CD8-positive, alpha-beta memory T cell (primary cell): ENCODE measurements at regions not wholly inside any gene's neighbourhood (a gene's known extent, or its start where the extent isn't known, plus 50 kb on each side); places are given as distances from the start of the nearest gene placed in this dataset.

Experiments used
- CTCF ChIA-PET: fragments of 350-600 bp; sonication (Branson Sonifier 250); formaldehyde crosslinking; loops from one replicate; lab custom pipeline; 2021; ENCODE audit warnings: antibody characterized with exemption; lab: Charles Lee
- POLR2A ChIA-PET: fragments of 350-600 bp; sonication (Branson Sonifier 250); formaldehyde crosslinking; loops from one replicate; lab custom pipeline; 2021; ENCODE audit warnings: antibody characterized with exemption; lab: Charles Lee
- DNase-seq, 5 donors: peaks; one replicate each; pipeline versions ENCODE4 v3.0.0 to v3.0.0-alpha.2; 2020 to 2022; ENCODE audit warnings: mixed read lengths in 1 of 5
- H3K27ac ChIP-seq: one replicate; pipeline ENCODE4 v1.7.0; 2013; ENCODE audit warnings: low read depth, mild to moderate bottlenecking, low read length, moderate library complexity
- H3K27me3 ChIP-seq: 2 replicates; pipeline ENCODE4 v1.7.0; 2013; ENCODE audit warnings: low read length, mild to moderate bottlenecking; ENCODE audit not compliant: insufficient read depth, poor library complexity, severe bottlenecking
- H3K36me3 ChIP-seq: 2 replicates; pipeline ENCODE4 v1.7.0; 2013; ENCODE audit warnings: mild to moderate bottlenecking, low read length, moderate library complexity; ENCODE audit not compliant: insufficient read depth
- H3K4me1 ChIP-seq: 2 replicates; pipeline ENCODE4 v1.7.0; 2013; ENCODE audit warnings: mild to moderate bottlenecking, low read length, moderate library complexity; ENCODE audit not compliant: insufficient read depth
- H3K4me3 ChIP-seq: 2 replicates; pipeline ENCODE4 v1.7.0; 2013; ENCODE audit warnings: mild to moderate bottlenecking, low read length
- H3K9me3 ChIP-seq: 2 replicates; pipeline ENCODE4 v1.7.0; 2013; ENCODE audit warnings: mild to moderate bottlenecking, low read length
- H3K27ac Mint-ChIP-seq, 8 donors: one replicate each; pipeline ENCODE4 v1.8.0; 2020 to 2021; ENCODE audit warnings: mixed read lengths in 8 of 8, mild to moderate bottlenecking in 6 of 8, inconsistent platforms in 3 of 8, moderate library complexity in 3 of 8
- H3K27me3 Mint-ChIP-seq, 2 donors: one replicate each; pipeline ENCODE4 v1.8.0; 2020 to 2021; ENCODE audit warnings: mixed read lengths in 2 of 2, mild to moderate bottlenecking in 1 of 2, moderate library complexity in 1 of 2
- H3K36me3 Mint-ChIP-seq, 3 donors: one replicate each; pipeline ENCODE4 v1.8.0; 2020 to 2021; ENCODE audit warnings: mixed read lengths in 3 of 3, inconsistent platforms in 1 of 3, mild to moderate bottlenecking in 1 of 3
- H3K4me1 Mint-ChIP-seq, 3 donors: one replicate each; pipeline ENCODE4 v1.8.0; 2020 to 2021; ENCODE audit warnings: mixed read lengths in 3 of 3, inconsistent platforms in 1 of 3, mild to moderate bottlenecking in 1 of 3
- H3K4me3 Mint-ChIP-seq, 7 donors: one replicate each; pipeline ENCODE4 v1.8.0; 2020 to 2021; ENCODE audit warnings: mixed read lengths in 7 of 7, mild to moderate bottlenecking in 6 of 7, moderate library complexity in 4 of 7, inconsistent platforms in 2 of 7
- H3K9me3 Mint-ChIP-seq, 5 donors: one replicate each; pipeline ENCODE4 v1.8.0; 2020 to 2022; ENCODE audit warnings: mixed read lengths in 5 of 5, mild to moderate bottlenecking in 3 of 5, moderate library complexity in 2 of 5, inconsistent platforms in 1 of 5

DNA sequence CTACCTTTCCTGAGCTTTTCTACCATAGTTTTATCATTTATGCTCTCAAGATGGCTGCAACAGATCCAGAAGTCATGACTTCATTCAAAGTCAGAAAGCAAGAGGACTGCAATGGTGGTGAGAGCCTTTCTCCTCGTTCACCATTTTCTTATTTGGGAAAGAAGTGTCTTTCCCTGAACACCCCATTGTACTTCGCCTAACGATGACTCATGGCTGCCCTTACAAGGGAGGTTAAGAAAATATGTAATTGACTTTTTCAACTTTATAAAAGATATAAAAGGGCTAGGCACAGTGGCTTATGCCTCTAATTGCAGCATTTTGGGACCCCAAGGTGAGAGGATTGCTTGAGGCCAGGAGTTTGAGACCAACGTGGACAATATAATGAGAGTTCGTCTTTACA is 541.7 kb downstream of the METTL15 start:
- Histone ChIP-seq H3K27me3 (no peaks in the 10 kb centered on the region), H3K27ac (no peak overlapping the region), H3K4me3 (no peak overlapping the region), H3K9me3 (no peaks in the 10 kb centered on the region), H3K4me1 (no peaks in the 10 kb centered on the region), H3K36me3 (no peaks in the 10 kb centered on the region)
- Mint-ChIP-seq H3K27ac (no peak overlapping the region), H3K4me1 (no peaks in the 10 kb centered on the region), H3K9me3 (peaks cover 0 to 12% (median 7%) of the 10 kb centered on the region in 5 donors), H3K36me3 (no peaks in the 10 kb centered on the region), H3K4me3 (no peak overlapping the region), H3K27me3 (no peaks in the 10 kb centered on the region)
- DNase-seq: no peak
- ChIA-PET CTCF (no interaction called here), POLR2A (no interaction called here)

DNA sequence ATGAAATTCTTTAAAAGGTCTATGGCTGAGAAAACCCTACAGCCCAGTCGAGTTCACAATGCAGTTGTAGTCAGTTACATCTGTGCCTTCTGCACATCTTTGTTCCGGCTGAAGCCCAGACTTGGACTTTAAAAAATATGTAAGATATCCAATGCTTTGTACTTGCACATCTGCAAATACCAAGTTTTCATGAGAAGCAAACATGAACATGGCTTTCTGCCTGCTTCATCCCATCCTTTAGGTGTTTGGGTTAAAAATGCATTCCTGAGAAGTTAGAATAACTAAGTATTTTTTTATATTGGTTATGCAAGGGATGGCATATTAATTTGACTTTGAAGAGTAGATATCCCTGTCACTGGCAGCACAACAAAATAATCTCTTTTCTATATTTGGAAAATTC is 528.4 kb downstream of the METTL15 start:
- H3K36me3 ChIP-seq: no peaks in the 10 kb centered on the region
- Mint-ChIP-seq H3K4me3 (no peak overlapping the region), H3K4me1 (no peaks in the 10 kb centered on the region), H3K27me3 (no peaks in the 10 kb centered on the region), H3K36me3 (no peaks in the 10 kb centered on the region), H3K9me3 (peaks cover 0 to 4% (median 0%) of the 10 kb centered on the region in 5 donors), H3K27ac (no peak overlapping the region)
- ChIA-PET CTCF (no interaction called here), POLR2A (no interaction called here)
- H3K9me3 ChIP-seq: no peaks in the 10 kb centered on the region
- H3K4me1 ChIP-seq: no peaks in the 10 kb centered on the region
- H3K27me3 ChIP-seq: no peaks in the 10 kb centered on the region
- no peak overlapping the region for H3K4me3 ChIP-seq
- no peak for DNase-seq
- H3K27ac ChIP-seq: no peak overlapping the region

DNA sequence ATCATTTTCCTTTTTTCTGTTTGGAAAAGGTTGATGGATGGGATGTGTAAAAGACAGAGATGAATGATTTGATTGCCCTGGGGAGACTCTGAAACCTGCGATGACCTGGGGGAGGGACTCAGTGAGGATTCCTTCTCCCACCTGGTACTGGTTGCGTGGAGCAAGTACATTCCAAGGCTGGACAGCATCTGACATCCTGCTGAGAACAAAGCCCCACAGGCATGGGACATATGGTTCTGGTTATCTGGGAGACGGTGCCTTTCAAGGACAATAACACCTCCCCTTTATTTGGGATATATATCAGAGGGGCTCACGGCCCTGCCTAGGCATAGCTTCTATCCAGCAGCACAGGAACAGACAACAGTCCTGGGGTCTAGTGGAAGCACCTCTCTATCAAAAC is 527.8 kb downstream of the METTL15 start:
- Histone ChIP-seq H3K36me3 (no peaks in the 10 kb centered on the region), H3K4me1 (no peaks in the 10 kb centered on the region), H3K9me3 (no peaks in the 10 kb centered on the region), H3K27ac (no peak overlapping the region), H3K4me3 (no peak overlapping the region), H3K27me3 (no peaks in the 10 kb centered on the region)
- POLR2A ChIA-PET: no interaction called here
- CTCF ChIA-PET: no interaction called here
- peaks cover 0 to 4% (median 0%) of the 10 kb centered on the region in 5 donors for H3K9me3 Mint-ChIP-seq
- no peak for DNase-seq
- H3K27me3 Mint-ChIP-seq: no peaks in the 10 kb centered on the region
- no peaks in the 10 kb centered on the region for H3K36me3 Mint-ChIP-seq
- H3K27ac Mint-ChIP-seq: no peak overlapping the region
- no peaks in the 10 kb centered on the region for H3K4me1 Mint-ChIP-seq
- H3K4me3 Mint-ChIP-seq: no peak overlapping the region

DNA sequence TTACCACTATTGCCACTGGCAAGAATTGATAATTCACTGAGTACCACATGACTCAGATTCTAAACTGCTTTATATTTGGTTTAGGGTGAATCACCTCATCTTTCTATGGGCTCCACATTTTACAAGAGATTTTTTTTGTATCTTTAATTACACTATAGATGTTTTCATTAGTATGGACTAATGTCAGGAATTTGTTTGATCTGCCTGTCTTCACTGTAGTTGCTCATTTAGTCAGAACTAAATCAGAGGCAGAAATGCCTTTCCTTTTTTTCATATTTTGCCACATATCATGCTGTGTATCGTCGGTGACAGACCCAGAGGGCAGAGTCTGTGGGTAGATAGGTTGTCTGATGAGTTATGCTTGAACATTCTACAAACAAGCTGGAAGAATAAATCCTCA is 524.1 kb downstream of the METTL15 start:
- H3K4me1 Mint-ChIP-seq: no peaks in the 10 kb centered on the region
- no peaks in the 10 kb centered on the region for H3K27me3 Mint-ChIP-seq
- H3K27ac ChIP-seq: no peak overlapping the region
- H3K9me3 ChIP-seq: no peaks in the 10 kb centered on the region
- H3K27ac Mint-ChIP-seq: no peak overlapping the region
- H3K4me3 ChIP-seq: no peak overlapping the region
- H3K36me3 Mint-ChIP-seq: no peaks in the 10 kb centered on the region
- H3K4me3 Mint-ChIP-seq: no peak overlapping the region
- H3K9me3 Mint-ChIP-seq: peaks cover 0 to 3% (median 0%) of the 10 kb centered on the region in 5 donors
- no peaks in the 10 kb centered on the region for H3K27me3 ChIP-seq
- CTCF ChIA-PET: no interaction called here
- no peak for DNase-seq
- H3K4me1 ChIP-seq: no peaks in the 10 kb centered on the region
- no peaks in the 10 kb centered on the region for H3K36me3 ChIP-seq
- POLR2A ChIA-PET: no interaction called here

DNA sequence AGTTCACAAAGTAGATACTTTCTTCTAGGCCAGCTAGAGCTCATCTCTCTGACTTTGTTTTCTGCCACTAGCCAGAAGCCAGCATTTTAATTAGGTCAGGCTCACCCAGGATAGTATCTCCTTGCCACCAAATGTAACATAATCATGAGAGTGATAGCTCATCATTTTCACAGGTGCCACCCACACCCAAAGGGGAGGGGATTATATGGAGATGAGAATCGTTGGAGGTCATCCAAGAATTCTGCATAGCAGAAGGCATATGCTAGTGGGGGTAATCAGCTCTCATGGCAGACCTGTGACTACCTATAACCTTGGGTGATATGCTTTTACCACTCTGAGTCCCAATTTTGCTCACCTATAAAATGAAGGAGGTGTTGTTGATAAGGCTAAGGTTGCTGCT is 523.0 kb downstream of the METTL15 start:
- H3K9me3 ChIP-seq: no peaks in the 10 kb centered on the region
- no peaks in the 10 kb centered on the region for H3K4me1 ChIP-seq
- Mint-ChIP-seq H3K9me3 (peaks cover 0 to 3% (median 0%) of the 10 kb centered on the region in 5 donors), H3K36me3 (no peaks in the 10 kb centered on the region), H3K27ac (no peak overlapping the region), H3K4me1 (no peaks in the 10 kb centered on the region), H3K4me3 (no peak overlapping the region), H3K27me3 (no peaks in the 10 kb centered on the region)
- POLR2A ChIA-PET: no interaction called here
- H3K4me3 ChIP-seq: no peak overlapping the region
- no peaks in the 10 kb centered on the region for H3K27me3 ChIP-seq
- CTCF ChIA-PET: no interaction called here
- no peaks in the 10 kb centered on the region for H3K36me3 ChIP-seq
- H3K27ac ChIP-seq: no peak overlapping the region
- DNase-seq: no peak

DNA sequence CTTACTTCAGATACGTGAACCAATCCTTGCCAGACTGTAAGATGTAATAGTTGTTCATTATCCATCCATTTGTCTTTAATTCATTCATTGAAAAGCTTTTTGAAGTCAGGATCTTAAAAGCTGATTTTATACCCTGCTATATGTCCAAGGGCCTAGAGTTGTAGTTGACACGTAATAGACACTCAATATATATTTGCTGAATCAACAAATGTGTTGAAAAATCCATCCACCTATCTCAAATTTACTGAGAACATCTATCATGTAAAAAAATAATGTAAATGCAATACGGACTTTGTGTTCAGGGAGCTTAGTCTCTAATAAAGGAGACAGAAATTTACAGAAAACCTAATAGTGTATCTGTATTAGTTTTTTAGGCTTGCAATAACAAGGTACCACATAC is 521.0 kb downstream of the METTL15 start:
- POLR2A ChIA-PET: no interaction called here
- H3K4me3 Mint-ChIP-seq: no peak overlapping the region
- CTCF ChIA-PET: no interaction called here

DNA sequence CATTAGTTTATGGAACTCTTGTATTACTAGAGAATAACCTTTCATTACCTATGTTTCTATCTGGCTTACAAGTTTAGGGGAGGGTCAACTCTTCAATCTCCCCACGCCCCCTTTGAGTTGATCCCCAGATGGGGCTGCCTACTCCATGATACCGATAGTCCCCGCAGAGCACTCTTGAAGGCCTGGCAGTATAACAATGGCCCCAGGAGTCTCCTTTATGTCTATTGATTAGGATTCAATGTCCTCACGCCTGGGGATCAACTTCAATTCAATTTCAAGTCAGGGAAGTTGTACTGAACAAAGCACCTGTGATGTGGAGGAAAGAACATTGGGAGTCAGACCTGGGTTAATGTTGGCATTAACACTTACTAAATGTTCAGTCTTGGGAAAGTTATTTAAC is 520.2 kb downstream of the METTL15 start:
- Mint-ChIP-seq H3K27me3 (no peaks in the 10 kb centered on the region), H3K9me3 (peaks cover 0 to 3% (median 0%) of the 10 kb centered on the region in 5 donors), H3K36me3 (no peaks in the 10 kb centered on the region), H3K4me3 (peak overlapping the region in 1 of 7 donors; percentile 41), H3K4me1 (no peaks in the 10 kb centered on the region), H3K27ac (no peak overlapping the region)
- Histone ChIP-seq H3K27me3 (no peaks in the 10 kb centered on the region), H3K4me3 (no peak overlapping the region), H3K4me1 (no peaks in the 10 kb centered on the region), H3K27ac (no peak overlapping the region), H3K9me3 (no peaks in the 10 kb centered on the region), H3K36me3 (no peaks in the 10 kb centered on the region)
- ChIA-PET POLR2A (no interaction called here), CTCF (no interaction called here)
- no peak for DNase-seq

More for the DNA sequence above, 521.0 kb downstream of the METTL15 start:
- Histone ChIP-seq H3K27me3 (no peaks in the 10 kb centered on the region), H3K36me3 (no peaks in the 10 kb centered on the region), H3K4me1 (no peaks in the 10 kb centered on the region), H3K9me3 (no peaks in the 10 kb centered on the region), H3K27ac (no peak overlapping the region), H3K4me3 (no peak overlapping the region)
- H3K36me3 Mint-ChIP-seq: no peaks in the 10 kb centered on the region
- peaks cover 0 to 5% (median 0%) of the 10 kb centered on the region in 5 donors for H3K9me3 Mint-ChIP-seq
- H3K4me1 Mint-ChIP-seq: no peaks in the 10 kb centered on the region
- no peaks in the 10 kb centered on the region for H3K27me3 Mint-ChIP-seq
- DNase-seq: no peak
- H3K27ac Mint-ChIP-seq: no peak overlapping the region

DNA sequence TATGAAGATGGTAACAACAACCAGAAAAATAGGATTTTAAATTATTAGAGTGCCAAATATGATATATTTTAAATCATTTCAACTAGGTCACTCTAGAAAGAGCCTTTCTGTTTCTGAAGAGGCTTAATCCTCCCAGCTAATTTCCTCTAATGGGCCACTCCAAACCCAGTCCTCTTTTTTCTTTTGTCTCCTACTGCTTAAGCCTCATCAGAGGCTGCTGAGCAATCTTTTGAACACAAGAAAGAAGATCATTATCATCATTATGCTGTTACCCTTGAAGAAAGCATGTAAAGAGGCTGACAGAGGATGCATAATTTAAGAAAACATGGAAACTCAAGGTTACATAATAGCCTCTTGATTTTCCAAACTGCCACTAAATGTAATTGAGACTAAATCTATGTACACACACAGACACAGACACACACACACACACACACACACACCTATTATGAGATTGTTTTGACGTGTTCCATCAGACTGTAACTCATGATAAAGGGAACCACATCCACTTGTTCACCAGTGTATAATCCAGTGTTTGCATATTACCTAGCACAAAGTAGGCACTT is 519.6 kb downstream of the METTL15 start:
- Histone ChIP-seq H3K27me3 (no peaks in the 10 kb centered on the region), H3K27ac (no peak overlapping the region), H3K4me3 (no peak overlapping the region), H3K36me3 (no peaks in the 10 kb centered on the region), H3K9me3 (no peaks in the 10 kb centered on the region), H3K4me1 (no peaks in the 10 kb centered on the region)
- no peak overlapping the region for H3K27ac Mint-ChIP-seq
- H3K36me3 Mint-ChIP-seq: no peaks in the 10 kb centered on the region
- no peak overlapping the region for H3K4me3 Mint-ChIP-seq
- DNase-seq: no peak
- H3K9me3 Mint-ChIP-seq: peaks cover 0 to 6% (median 3%) of the 10 kb centered on the region in 5 donors
- no peaks in the 10 kb centered on the region for H3K4me1 Mint-ChIP-seq
- no peaks in the 10 kb centered on the region for H3K27me3 Mint-ChIP-seq
- ChIA-PET POLR2A (no interaction called here), CTCF (no interaction called here)

DNA sequence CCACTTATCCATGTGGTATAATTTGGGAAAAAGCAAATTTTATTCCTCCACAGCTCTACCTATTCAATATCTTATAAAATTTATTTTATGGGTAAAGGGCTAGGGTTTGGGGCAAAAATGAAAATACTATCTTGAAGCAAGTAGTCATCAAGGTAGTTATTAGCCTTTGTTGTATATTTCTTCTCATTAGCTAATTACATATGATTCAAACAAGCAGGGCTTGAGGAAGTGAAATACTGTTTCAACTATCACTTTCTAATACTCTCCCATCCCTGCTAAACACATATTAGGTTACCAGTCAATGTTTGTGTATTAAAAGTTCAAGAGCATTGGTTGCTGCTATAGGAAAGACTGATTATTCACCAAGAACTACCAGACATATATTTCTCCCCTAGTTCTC is 517.3 kb downstream of the METTL15 start:
- H3K27ac Mint-ChIP-seq: no peak overlapping the region
- ChIA-PET POLR2A (no interaction called here), CTCF (no interaction called here)
- H3K27me3 Mint-ChIP-seq: no peaks in the 10 kb centered on the region
- no peaks in the 10 kb centered on the region for H3K36me3 Mint-ChIP-seq
- Histone ChIP-seq H3K27ac (no peak overlapping the region), H3K36me3 (no peaks in the 10 kb centered on the region), H3K4me3 (no peak overlapping the region), H3K27me3 (no peaks in the 10 kb centered on the region), H3K9me3 (no peaks in the 10 kb centered on the region), H3K4me1 (no peaks in the 10 kb centered on the region)
- H3K4me3 Mint-ChIP-seq: no peak overlapping the region
- no peak for DNase-seq
- no peaks in the 10 kb centered on the region for H3K4me1 Mint-ChIP-seq
- H3K9me3 Mint-ChIP-seq: peaks cover 0 to 8% (median 3%) of the 10 kb centered on the region in 5 donors
